ENCODE measurements at regions not wholly inside any gene's neighbourhood (a gene's known extent, or its start where the extent isn't known, plus 50 kb on each side); places are given as distances from the start of the nearest gene placed in this dataset.
"Not testable (repeated sequence)": the region's sequence is repeated elsewhere in the genome, so short reads cannot be mapped to it uniquely, and the experiment has no call there.

DNA sequence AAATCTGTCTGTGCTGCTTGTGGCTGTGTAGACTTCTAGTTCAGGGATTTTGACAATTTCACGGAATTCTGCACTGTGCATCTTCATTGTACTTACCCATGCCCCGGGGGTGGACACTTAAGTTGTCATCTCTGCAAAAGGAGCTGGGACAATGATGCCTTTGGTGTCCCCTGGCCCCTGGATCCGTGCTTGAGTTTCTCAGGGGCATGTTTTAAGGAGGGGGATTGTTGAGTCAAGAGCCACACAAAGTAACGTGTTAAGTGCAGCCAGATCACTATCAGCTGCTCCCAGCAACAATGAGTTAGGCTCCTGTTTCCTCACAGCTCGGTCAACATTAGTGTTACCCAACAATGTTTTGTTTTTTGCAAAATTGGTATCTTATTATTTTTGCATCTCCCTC is 305.0 kb upstream of the DIO3 start:
- in situ Hi-C loops (cut with HindIII; ENCODE audit: low sequenced_read_pairs) = no loop called here
- H3K4me3 ChIP-seq (ENCODE audit: low read depth, low read length) = no peak overlapping the region
- no peak for TF ChIP-seq CTCF (IDR thresholded peaks at IDR 0.05; ENCODE audit: low read depth, low read length)

GRCh38 chr14:101257551-101257950 is 303.7 kb upstream of the DIO3 start:
- DNase-seq (ENCODE audit: low read depth, low spot score) = no peak
- H3K4me3 ChIP-seq (ENCODE audit: low read depth, low read length) = no peak overlapping the region

More for the DNA sequence above, 305.0 kb upstream of the DIO3 start:
- DNase-seq (ENCODE audit: low read depth, low spot score) = no peak

DNA sequence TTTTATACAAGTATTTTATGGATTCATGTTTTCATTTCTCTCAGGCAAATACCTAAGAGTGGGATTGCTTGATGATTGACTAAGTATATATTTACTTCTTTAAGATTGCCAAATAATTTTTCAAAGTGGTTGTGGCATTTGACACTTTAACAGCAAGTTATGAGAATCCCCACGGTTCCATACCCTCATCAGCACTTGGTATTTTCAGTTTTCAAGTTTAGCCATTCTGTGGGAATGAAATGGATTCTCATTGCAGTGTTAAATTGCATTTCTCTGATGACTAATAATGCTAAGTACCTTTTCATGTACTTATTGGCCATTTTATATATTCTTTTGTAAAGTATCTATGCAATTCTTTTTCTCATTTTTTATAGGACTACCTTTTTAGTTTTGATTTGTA is 301.5 kb upstream of the DIO3 start:
- no peak for DNase-seq (ENCODE audit: low read depth, low spot score)
- in situ Hi-C loops (cut with HindIII; ENCODE audit: low sequenced_read_pairs) = no loop called here
- H3K4me3 ChIP-seq (ENCODE audit: low read depth, low read length) = no peak overlapping the region

More at GRCh38 chr14:101257551-101257950, 303.7 kb upstream of the DIO3 start:
- TF ChIP-seq CTCF (IDR thresholded peaks at IDR 0.05; ENCODE audit: low read depth, low read length) = no peak
- in situ Hi-C loops (cut with HindIII; ENCODE audit: low sequenced_read_pairs) = no loop called here

DNA sequence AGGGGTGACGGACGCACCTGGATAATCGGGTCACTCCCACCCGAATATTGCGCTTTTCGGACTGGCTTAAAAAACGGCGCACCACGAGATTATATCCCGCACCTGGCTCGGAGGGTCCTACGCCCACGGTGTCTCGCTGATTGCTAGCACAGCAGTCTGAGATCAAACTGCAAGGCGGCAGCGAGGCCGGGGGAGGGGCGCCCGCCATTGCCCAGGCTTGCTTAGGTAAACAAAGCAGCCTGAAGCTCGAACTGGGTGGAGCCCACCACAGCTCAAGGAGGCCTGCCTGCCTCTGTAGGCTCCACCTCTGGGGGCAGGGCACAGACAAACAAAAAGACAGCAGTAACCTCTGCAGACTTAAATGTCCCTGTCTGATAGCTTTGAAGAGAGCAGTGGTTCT is 294.9 kb upstream of the DIO3 start:
- DNase-seq (ENCODE audit: low read depth, low spot score); H3K4me3 ChIP-seq (ENCODE audit: low read depth, low read length); in situ Hi-C loops (cut with HindIII; ENCODE audit: low sequenced_read_pairs): not testable (repeated sequence)

More for the DNA sequence above, 301.5 kb upstream of the DIO3 start:
- TF ChIP-seq CTCF (IDR thresholded peaks at IDR 0.05; ENCODE audit: low read depth, low read length) = no peak

DNA sequence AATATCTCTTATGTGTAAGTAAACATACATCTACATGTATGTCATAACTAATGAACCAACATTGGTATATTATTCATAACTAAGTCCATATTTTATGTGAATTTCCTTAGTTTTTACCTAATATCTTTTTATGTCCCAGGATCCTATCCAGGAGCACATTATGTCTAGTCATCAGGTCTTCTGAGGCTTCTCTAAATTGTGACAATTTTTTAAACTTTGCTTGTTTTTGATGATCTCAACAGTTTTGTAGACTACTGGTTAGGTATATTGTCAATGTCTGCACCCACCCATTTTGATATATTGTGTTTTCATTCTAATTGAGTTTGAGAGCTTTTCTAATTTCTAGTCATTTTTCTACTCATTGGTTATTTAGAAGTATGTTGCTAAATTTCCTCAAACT is 288.2 kb upstream of the DIO3 start:
- no peak overlapping the region for H3K4me3 ChIP-seq (ENCODE audit: low read depth, low read length)
- TF ChIP-seq CTCF (IDR thresholded peaks at IDR 0.05; ENCODE audit: low read depth, low read length) = no peak
- DNase-seq (ENCODE audit: low read depth, low spot score) = no peak
- in situ Hi-C loops (cut with HindIII; ENCODE audit: low sequenced_read_pairs) = no loop called here

DNA sequence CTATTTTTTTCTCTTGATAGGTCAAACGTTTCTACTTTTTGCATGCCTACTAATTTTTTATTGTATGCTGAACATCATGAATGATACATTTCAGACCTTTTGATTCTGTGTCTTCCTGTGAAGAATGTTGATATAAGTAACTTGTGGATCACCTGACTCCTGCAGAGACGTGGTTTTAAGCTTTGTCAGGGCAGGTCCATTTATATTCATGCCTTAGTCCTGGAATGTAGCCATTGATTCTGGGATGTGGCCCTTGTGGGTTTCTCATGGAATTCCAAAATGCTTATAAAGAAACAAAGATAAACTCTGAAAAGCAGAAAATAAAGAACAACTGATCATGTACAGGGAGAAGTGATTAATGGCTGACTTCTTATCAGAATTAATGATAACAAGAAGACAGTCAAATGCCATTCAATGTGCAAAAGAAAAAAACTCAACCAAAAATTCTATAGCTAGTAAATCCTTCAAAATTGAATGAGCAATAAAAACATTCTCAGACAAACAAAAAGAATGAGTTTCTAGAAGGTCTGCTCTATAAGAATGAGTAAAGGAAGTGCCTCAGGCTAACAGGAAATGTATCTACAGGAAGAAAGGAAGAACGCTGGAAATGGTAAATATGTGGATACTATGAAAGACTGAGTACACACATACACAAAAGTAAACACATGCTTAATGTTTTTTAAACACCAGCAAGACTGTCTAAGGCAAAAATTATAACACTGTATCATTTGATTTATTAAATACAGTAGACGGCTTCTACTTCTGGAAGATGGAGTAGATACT is 284.8 kb upstream of the DIO3 start:
- no peak overlapping the region for H3K4me3 ChIP-seq (ENCODE audit: low read depth, low read length)
- in situ Hi-C loops (cut with HindIII; ENCODE audit: low sequenced_read_pairs) = no loop called here
- no peak for DNase-seq (ENCODE audit: low read depth, low spot score)
- no peak for TF ChIP-seq CTCF (IDR thresholded peaks at IDR 0.05; ENCODE audit: low read depth, low read length)

DNA sequence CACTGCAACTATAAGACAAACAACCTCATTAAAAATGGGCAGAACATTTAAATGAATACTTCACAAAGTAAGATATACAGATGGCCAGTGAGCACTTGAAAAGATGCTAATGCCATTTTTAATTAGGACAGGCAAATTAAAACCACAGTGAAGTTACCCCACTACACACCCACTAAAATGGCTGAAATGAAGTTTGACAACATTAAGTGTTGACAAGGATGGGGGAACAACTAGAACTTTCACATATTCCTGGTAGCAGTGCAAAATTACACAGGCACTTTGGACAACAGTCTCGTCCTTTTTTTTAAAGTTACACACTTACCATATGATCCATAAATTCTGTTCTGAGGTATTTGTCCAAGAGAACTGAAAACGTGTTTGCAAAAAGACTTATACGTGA is 278.9 kb upstream of the DIO3 start:
- in situ Hi-C loops (cut with HindIII; ENCODE audit: low sequenced_read_pairs) = no loop called here
- TF ChIP-seq CTCF (IDR thresholded peaks at IDR 0.05; ENCODE audit: low read depth, low read length) = no peak
- DNase-seq (ENCODE audit: low read depth, low spot score) = no peak
- no peak overlapping the region for H3K4me3 ChIP-seq (ENCODE audit: low read depth, low read length)

Measured in astrocyte of the spinal cord (primary cell).